Activated naive CD8-positive, alpha-beta T cell (primary cell): ENCODE measurements at regions not wholly inside any gene's neighbourhood (a gene's known extent, or its start where the extent isn't known, plus 50 kb on each side); places are given as distances from the start of the nearest gene placed in this dataset.

Experiments used
- H3K27ac Mint-ChIP-seq: one replicate; pipeline ENCODE4 v1.8.0; 2021; ENCODE audit warnings: mixed read lengths
- H3K27me3 Mint-ChIP-seq: one replicate; pipeline ENCODE4 v1.8.0; 2021; ENCODE audit warnings: mixed read lengths
- H3K36me3 Mint-ChIP-seq: one replicate; pipeline ENCODE4 v1.8.0; 2021; ENCODE audit warnings: mixed read lengths
- H3K4me1 Mint-ChIP-seq: one replicate; pipeline ENCODE4 v1.8.0; 2021; ENCODE audit warnings: low read depth, mixed read lengths
- H3K4me3 Mint-ChIP-seq: one replicate; pipeline ENCODE4 v1.8.0; 2021; ENCODE audit warnings: mild to moderate bottlenecking, mixed read lengths
- H3K9me3 Mint-ChIP-seq: one replicate; pipeline ENCODE4 v1.8.0; 2021; ENCODE audit warnings: low read depth, mixed read lengths

- Mint-ChIP-seq H3K4me1 (no peaks in the 10 kb centered on the region), H3K27me3 (no peaks in the 10 kb centered on the region), H3K9me3 (no peaks in the 10 kb centered on the region), H3K4me3 (no peak overlapping the region), H3K27ac (no peak overlapping the region), H3K36me3 (no peaks in the 10 kb centered on the region)
Measured at GRCh38 chr15:97838606-97839210, 121.8 kb upstream of the ARRDC4 start.

- Mint-ChIP-seq H3K4me3 (no peak overlapping the region), H3K9me3 (no peaks in the 10 kb centered on the region), H3K27ac (no peak overlapping the region)
Measured at GRCh38 chr15:97840501-97840900, 120.0 kb upstream of the ARRDC4 start.

GRCh38 chr15:97841558-97841957 is 118.9 kb upstream of the ARRDC4 start:
- no peaks in the 10 kb centered on the region for H3K9me3 Mint-ChIP-seq
- no peak overlapping the region for H3K27ac Mint-ChIP-seq
- no peaks in the 10 kb centered on the region for H3K36me3 Mint-ChIP-seq
- H3K4me1 Mint-ChIP-seq, result no peaks in the 10 kb centered on the region
- no peak overlapping the region for H3K4me3 Mint-ChIP-seq
- H3K27me3 Mint-ChIP-seq, result no peaks in the 10 kb centered on the region

More at GRCh38 chr15:97840501-97840900, 120.0 kb upstream of the ARRDC4 start:
- no peaks in the 10 kb centered on the region for H3K27me3 Mint-ChIP-seq
- H3K36me3 Mint-ChIP-seq, result no peaks in the 10 kb centered on the region
- H3K4me1 Mint-ChIP-seq, result no peaks in the 10 kb centered on the region

- H3K36me3 Mint-ChIP-seq, result peaks cover 2% of the 10 kb centered on the region
- H3K27me3 Mint-ChIP-seq, result no peaks in the 10 kb centered on the region
- H3K27ac Mint-ChIP-seq, result no peak overlapping the region
- H3K9me3 Mint-ChIP-seq, result peaks cover 3% of the 10 kb centered on the region
- no peaks in the 10 kb centered on the region for H3K4me1 Mint-ChIP-seq
- H3K4me3 Mint-ChIP-seq, result no peak overlapping the region
Measured at GRCh38 chr15:97849183-97849582, 111.3 kb upstream of the ARRDC4 start.

GRCh38 chr15:97858296-97858695 is 102.2 kb upstream of the ARRDC4 start:
- Mint-ChIP-seq H3K4me1 (no peaks in the 10 kb centered on the region), H3K9me3 (peaks cover 9% of the 10 kb centered on the region), H3K27ac (no peak overlapping the region), H3K4me3 (no peak overlapping the region), H3K27me3 (peaks cover 9% of the 10 kb centered on the region), H3K36me3 (no peaks in the 10 kb centered on the region)

- Mint-ChIP-seq H3K9me3 (peaks cover 4% of the 10 kb centered on the region), H3K27ac (no peak overlapping the region), H3K4me3 (no peak overlapping the region), H3K4me1 (no peaks in the 10 kb centered on the region), H3K27me3 (peaks cover 9% of the 10 kb centered on the region), H3K36me3 (no peaks in the 10 kb centered on the region)
Measured at GRCh38 chr15:97861529-97862260, 98.8 kb upstream of the ARRDC4 start.

- Mint-ChIP-seq H3K36me3 (no peaks in the 10 kb centered on the region), H3K4me1 (no peaks in the 10 kb centered on the region), H3K27ac (no peak overlapping the region), H3K27me3 (peaks cover 3% of the 10 kb centered on the region), H3K4me3 (no peak overlapping the region), H3K9me3 (no peaks in the 10 kb centered on the region)
Measured at GRCh38 chr15:97866959-97867358, 93.5 kb upstream of the ARRDC4 start.

- Mint-ChIP-seq H3K4me3 (no peak overlapping the region), H3K4me1 (no peaks in the 10 kb centered on the region), H3K36me3 (no peaks in the 10 kb centered on the region), H3K9me3 (no peaks in the 10 kb centered on the region), H3K27ac (no peak overlapping the region), H3K27me3 (peaks cover 4% of the 10 kb centered on the region)
Measured at GRCh38 chr15:97867870-97868269, 92.6 kb upstream of the ARRDC4 start.

- H3K4me1 Mint-ChIP-seq, result no peaks in the 10 kb centered on the region
- no peaks in the 10 kb centered on the region for H3K9me3 Mint-ChIP-seq
- no peak overlapping the region for H3K4me3 Mint-ChIP-seq
- H3K27ac Mint-ChIP-seq, result no peak overlapping the region
- peaks cover 4% of the 10 kb centered on the region for H3K27me3 Mint-ChIP-seq
- H3K36me3 Mint-ChIP-seq, result no peaks in the 10 kb centered on the region
Measured at GRCh38 chr15:97868981-97869380, 91.5 kb upstream of the ARRDC4 start.

- H3K9me3 Mint-ChIP-seq, result no peaks in the 10 kb centered on the region
- H3K4me3 Mint-ChIP-seq, result no peak overlapping the region
- no peaks in the 10 kb centered on the region for H3K36me3 Mint-ChIP-seq
- H3K27me3 Mint-ChIP-seq, result peaks cover 4% of the 10 kb centered on the region
- no peaks in the 10 kb centered on the region for H3K4me1 Mint-ChIP-seq
- no peak overlapping the region for H3K27ac Mint-ChIP-seq
Measured at GRCh38 chr15:97870771-97871170, 89.7 kb upstream of the ARRDC4 start.

GRCh38 chr15:97874139-97874538 is 86.4 kb upstream of the ARRDC4 start:
- H3K36me3 Mint-ChIP-seq, result no peaks in the 10 kb centered on the region
- no peak overlapping the region for H3K27ac Mint-ChIP-seq
- H3K4me1 Mint-ChIP-seq, result peaks cover 3% of the 10 kb centered on the region
- no peak overlapping the region for H3K4me3 Mint-ChIP-seq
- no peaks in the 10 kb centered on the region for H3K9me3 Mint-ChIP-seq
- H3K27me3 Mint-ChIP-seq, result peaks cover 12% of the 10 kb centered on the region

- Mint-ChIP-seq H3K4me1 (peaks cover 3% of the 10 kb centered on the region), H3K27me3 (peaks cover 16% of the 10 kb centered on the region), H3K4me3 (no peak overlapping the region), H3K9me3 (no peaks in the 10 kb centered on the region), H3K27ac (no peak overlapping the region), H3K36me3 (no peaks in the 10 kb centered on the region)
Measured at GRCh38 chr15:97875025-97875512, 85.4 kb upstream of the ARRDC4 start.

GRCh38 chr15:97875513-97876280 is 84.8 kb upstream of the ARRDC4 start:
- H3K4me1 Mint-ChIP-seq, result peaks cover 3% of the 10 kb centered on the region

GRCh38 chr15:97876281-97876675 is 84.2 kb upstream of the ARRDC4 start:
- Mint-ChIP-seq H3K4me3 (no peak overlapping the region), H3K36me3 (no peaks in the 10 kb centered on the region)

More at GRCh38 chr15:97875513-97876280, 84.8 kb upstream of the ARRDC4 start:
- H3K4me3 Mint-ChIP-seq, result no peak overlapping the region
- peaks cover 14% of the 10 kb centered on the region for H3K27me3 Mint-ChIP-seq
- no peaks in the 10 kb centered on the region for H3K36me3 Mint-ChIP-seq
- no peaks in the 10 kb centered on the region for H3K9me3 Mint-ChIP-seq
- H3K27ac Mint-ChIP-seq, result no peak overlapping the region

GRCh38 chr15:97881346-97881965 is 79.0 kb upstream of the ARRDC4 start:
- Mint-ChIP-seq H3K36me3 (no peaks in the 10 kb centered on the region), H3K9me3 (no peaks in the 10 kb centered on the region), H3K4me1 (no peaks in the 10 kb centered on the region), H3K4me3 (no peak overlapping the region), H3K27me3 (peaks cover 11% of the 10 kb centered on the region), H3K27ac (no peak overlapping the region)

More at GRCh38 chr15:97876281-97876675, 84.2 kb upstream of the ARRDC4 start:
- Mint-ChIP-seq H3K4me1 (peaks cover 3% of the 10 kb centered on the region), H3K27me3 (peaks cover 14% of the 10 kb centered on the region), H3K27ac (no peak overlapping the region), H3K9me3 (no peaks in the 10 kb centered on the region)
